HepG2 (cell line): ENCODE measurements at regions not wholly inside any gene's neighbourhood (a gene's known extent, or its start where the extent isn't known, plus 50 kb on each side); places are given as distances from the start of the nearest gene placed in this dataset.

Source experiments
- ATF7 ChIP-seq, 2 experiments: fragments of 450-650 bp in 1 of 2; sonication (generic) in 1 of 2; formaldehyde crosslinking in 1 of 2; IDR thresholded peaks; 2 replicates each; pipeline versions ENCODE4 v1.4.0 to v1.6.1; 2016 to 2020; ENCODE audit warnings: antibody characterized with exemption in 1 of 2, mild to moderate bottlenecking in 1 of 2, missing genetic modification reagents in 1 of 2
- CTCF ChIP-seq: sonication (generic); formaldehyde crosslinking; IDR thresholded peaks from 2 replicates; pipeline ENCODE4 v1.5.0; 2020; ENCODE audit warnings: mild to moderate bottlenecking, missing genetic modification reagents, moderate library complexity
- EZH2 ChIP-seq: conservative IDR thresholded peaks from 2 replicates; pipeline ENCODE4 v1.6.1; 2012; ENCODE audit warnings: mild to moderate bottlenecking, low read depth, low read length, moderate library complexity
- FOXJ3 ChIP-seq: sonication (generic); formaldehyde crosslinking; IDR thresholded peaks from 2 replicates; pipeline ENCODE4 v1.4.0; 2020; ENCODE audit warnings: missing genetic modification reagents, mild to moderate bottlenecking, borderline replicate concordance
- KAT8 ChIP-seq: IDR thresholded peaks from 2 replicates; pipeline ENCODE4 v1.6.1; 2016; ENCODE audit warnings: missing genetic modification reagents, missing compliant biosample characterization
- NAIF1 ChIP-seq: sonication (generic); formaldehyde crosslinking; IDR thresholded peaks from 2 replicates; pipeline ENCODE4 v1.5.0; 2020; ENCODE audit warnings: mild to moderate bottlenecking, missing genetic modification reagents, borderline replicate concordance
- RBM39 ChIP-seq: fragments of 200-400 bp; formaldehyde crosslinking; IDR thresholded peaks from one replicate; pipeline ENCODE4 v1.6.1; 2018; ENCODE audit warnings: antibody characterized with exemption, mild to moderate bottlenecking, low read depth, low read length; ENCODE audit not compliant: poor library complexity, severe bottlenecking
- RCOR2 ChIP-seq: IDR thresholded peaks from 2 replicates; pipeline ENCODE4 v1.6.1; 2016; ENCODE audit warnings: missing biosample characterization, missing genetic modification reagents
- SIN3A ChIP-seq: IDR thresholded peaks from 2 replicates; pipeline ENCODE4 v1.6.1; 2011; ENCODE audit warnings: low read depth, mild to moderate bottlenecking, control low read depth, low read length, borderline replicate concordance
- ZNF780A ChIP-seq: sonication (generic); formaldehyde crosslinking; IDR thresholded peaks from 2 replicates; pipeline ENCODE4 v1.8.0; 2022; ENCODE audit warnings: mild to moderate bottlenecking, missing genetic modification reagents, moderate library complexity

- TF ChIP-seq EZH2 (no peak), RBM39 (no peak), KAT8 (CRISPR knock-in tag) (no peak), ATF7 (IDR thresholded peaks at IDR 0.05) (no peak), ATF7 (CRISPR knock-in tag; IDR thresholded peaks at IDR 0.05) (no peak), NAIF1 (CRISPR knock-in tag) (no peak), FOXJ3 (no peak), ZNF780A (no peak), CTCF (CRISPR knock-in tag) (no peak), SIN3A (no peak), RCOR2 (CRISPR knock-in tag) (no peak)
Measured at GRCh38 chr12:125549171-125549570, 483.9 kb downstream of the AACS start.
